K562 (cell line): ENCODE measurements at regions not wholly inside any gene's neighbourhood (a gene's known extent, or its start where the extent isn't known, plus 50 kb on each side); places are given as distances from the start of the nearest gene placed in this dataset.
A peak's percentile ranks its signal among the peaks of the same experiment; 100 is the strongest.

Experiments used
- DMBX1 ChIP-seq: fragments of 250-450 bp; sonication (Bioruptor Pico); IDR thresholded peaks from 2 replicates; pipeline ENCODE4 v1.8.0; 2022; ENCODE audit warnings: inconsistent platforms, mild to moderate bottlenecking, moderate library complexity, borderline replicate concordance
- EP400 ChIP-seq: fragments of 450-650 bp; IDR thresholded peaks from 2 replicates; pipeline ENCODE4 v1.6.1; 2017; ENCODE audit warnings: antibody characterized with exemption, mild to moderate bottlenecking, moderate library complexity
- FIP1L1 ChIP-seq: fragments of 200-400 bp; formaldehyde crosslinking; IDR thresholded peaks from 2 replicates; pipeline ENCODE4 v1.6.1; 2018; ENCODE audit warnings: mild to moderate bottlenecking, low read depth, low read length; ENCODE audit not compliant: poor library complexity, severe bottlenecking
- HDAC8 ChIP-seq: fragments of 450-650 bp; IDR thresholded peaks from 2 replicates; pipeline ENCODE4 v1.6.1; 2016; ENCODE audit warnings: mild to moderate bottlenecking, missing genetic modification characterization, moderate library complexity, missing compliant biosample characterization
- IRF9 ChIP-seq: fragments of 450-650 bp; IDR thresholded peaks from 2 replicates; pipeline ENCODE4 v1.6.1; 2016; ENCODE audit warnings: missing biosample characterization, missing genetic modification characterization
- KLF1 ChIP-seq: fragments of 450-650 bp; IDR thresholded peaks from 2 replicates; pipeline ENCODE4 v1.6.1; 2016; ENCODE audit warnings: missing genetic modification characterization, missing compliant biosample characterization
- NR2C1 ChIP-seq, 2 experiments: fragments of 450-650 bp; IDR thresholded peaks; 2 replicates each; pipeline ENCODE4 v1.6.1; 2017; ENCODE audit warnings: mild to moderate bottlenecking in 2 of 2, antibody characterized with exemption in 1 of 2, inconsistent platforms in 1 of 2, missing compliant biosample characterization in 1 of 2, missing genetic modification characterization in 1 of 2
- NR2C2 ChIP-seq, 2 experiments: fragments of 200-800 bp in 1 of 2; sonication (Bioruptor generic) in 1 of 2; sonication (generic) in 1 of 2; formaldehyde crosslinking in 1 of 2; IDR thresholded peaks; 2 replicates each; pipeline versions ENCODE4 v1.6.1 to v1.8.0; 2016 to 2022; ENCODE audit warnings: mild to moderate bottlenecking in 1 of 2, missing compliant biosample characterization in 1 of 2, missing genetic modification characterization in 1 of 2, missing genetic modification reagents in 1 of 2
- PKNOX1 ChIP-seq: fragments of 450-650 bp; IDR thresholded peaks from 2 replicates; pipeline ENCODE4 v1.6.1; 2016
- RREB1 ChIP-seq: fragments of 250-450 bp; sonication (Bioruptor Pico); IDR thresholded peaks from 2 replicates; pipeline ENCODE4 v1.4.0; 2020
- SP1 ChIP-seq: sonication (generic); formaldehyde crosslinking; IDR thresholded peaks from 2 replicates; pipeline ENCODE4 v1.8.1; 2022; ENCODE audit warnings: mild to moderate bottlenecking, missing genetic modification reagents
- SRF ChIP-seq, 2 experiments: fragments of 250-450, 450-650 bp in 1 of 2; sonication (Bioruptor Pico) in 1 of 2; sonication (generic) in 1 of 2; formaldehyde crosslinking; IDR thresholded peaks; 2 replicates each; pipeline versions ENCODE4 v1.5.0 to v1.5.1; 2020 to 2022; ENCODE audit warnings: mild to moderate bottlenecking in 1 of 2, missing genetic modification reagents in 1 of 2
- STAT5A ChIP-seq: IDR thresholded peaks from 2 replicates; pipeline ENCODE4 v1.6.1; 2012; ENCODE audit warnings: low read length, inconsistent platforms, borderline replicate concordance
- TFAM ChIP-seq: fragments of 250-450 bp; sonication (Bioruptor Pico); conservative IDR thresholded peaks from 2 replicates; pipeline ENCODE4 v1.5.0; 2021; ENCODE audit warnings: mild to moderate bottlenecking, moderate library complexity
- TRIM25 ChIP-seq: fragments of 450-650 bp; IDR thresholded peaks from 2 replicates; pipeline ENCODE4 v1.7.0; 2016; ENCODE audit warnings: borderline replicate concordance
- ZBTB17 ChIP-seq: fragments of 450-650 bp; formaldehyde crosslinking; IDR thresholded peaks from 2 replicates; pipeline ENCODE4 v1.4.0; 2020; ENCODE audit warnings: mild to moderate bottlenecking
- ZFP36 ChIP-seq: fragments of 150-350 bp; IDR thresholded peaks from 2 replicates; pipeline ENCODE4 v1.6.1; 2018; ENCODE audit warnings: low read length, low read depth; ENCODE audit not compliant: partially characterized antibody
- ZNF766 ChIP-seq: fragments of 200-800 bp; sonication (Bioruptor generic); conservative IDR thresholded peaks from 2 replicates; pipeline ENCODE4 v1.6.1; 2016; ENCODE audit warnings: missing genetic modification characterization, missing compliant biosample characterization

GRCh38 chr7:12747687-12748306, 60.4 kb downstream of the ARL4A start (continued):
- peak; percentile 65 for TF ChIP-seq PKNOX1
- TF ChIP-seq ZNF766 (CRISPR knock-in tag), result peak; percentile 77
- peak; percentile 55 for TF ChIP-seq ZFP36
- TF ChIP-seq ZBTB17 (CRISPR knock-in tag), result 0 out of 2 replicates have a peak, but pooled peaks have one; percentile 23
- TF ChIP-seq SRF (CRISPR knock-in tag; IDR thresholded peaks at IDR 0.05), result peak; percentile 94 to 100
- peak; percentile 57 for TF ChIP-seq EP400
- TF ChIP-seq NR2C1 (IDR thresholded peaks at IDR 0.05), result no peak
- TF ChIP-seq NR2C1 (tag; IDR thresholded peaks at IDR 0.05), result peak; percentile 19; the same call in 1 of the 2 replicates
- TF ChIP-seq TFAM (CRISPR knock-in tag), result no peak
- TF ChIP-seq TRIM25, result no peak
- TF ChIP-seq RREB1 (CRISPR knock-in tag), result no peak
- peak; percentile 72; the same call in 1 of the 2 replicates for TF ChIP-seq KLF1 (tag)
- 0 out of 2 replicates have a peak, but pooled peaks have one; percentile 45 for TF ChIP-seq SP1 (CRISPR knock-in tag)
- TF ChIP-seq STAT5A, result peak; percentile 100
- no peak for TF ChIP-seq NR2C2 (CRISPR knock-in tag; IDR thresholded peaks at IDR 0.05)
- peak; percentile 80; the same call in 1 of the 2 replicates for TF ChIP-seq NR2C2 (tag; IDR thresholded peaks at IDR 0.05)
- no peak for TF ChIP-seq HDAC8 (tag)
- peak; percentile 84 for TF ChIP-seq IRF9 (tag)
- TF ChIP-seq FIP1L1, result no peak
- TF ChIP-seq DMBX1, result peak; percentile 60
